Peyer's patch (tissue), 4 donors: ENCODE measurements at regions not wholly inside any gene's neighbourhood (a gene's known extent, or its start where the extent isn't known, plus 50 kb on each side); places are given as distances from the start of the nearest gene placed in this dataset.

Source experiments
- POLR2A ChIP-seq, 2 donors: fragments of 450-650 bp; IDR thresholded peaks; one replicate each; pipeline ENCODE4 v1.5.1; 2017; ENCODE audit warnings: antibody characterized with exemption in 2 of 2, mild to moderate bottlenecking in 2 of 2, moderate library complexity in 2 of 2
- TF ChIP-seq, protein P1 (sequence below), 6 experiments: fragments of 450-650 bp in 4 of 6; fragments of 200-600 bp in 2 of 6; sonication (generic) in 1 of 6; IDR thresholded peaks; one replicate each; pipeline ENCODE4 v1.5.1; 2017 to 2019; ENCODE audit warnings: antibody characterized with exemption in 6 of 6, mild to moderate bottlenecking in 3 of 6, moderate library complexity in 1 of 6

DNA sequence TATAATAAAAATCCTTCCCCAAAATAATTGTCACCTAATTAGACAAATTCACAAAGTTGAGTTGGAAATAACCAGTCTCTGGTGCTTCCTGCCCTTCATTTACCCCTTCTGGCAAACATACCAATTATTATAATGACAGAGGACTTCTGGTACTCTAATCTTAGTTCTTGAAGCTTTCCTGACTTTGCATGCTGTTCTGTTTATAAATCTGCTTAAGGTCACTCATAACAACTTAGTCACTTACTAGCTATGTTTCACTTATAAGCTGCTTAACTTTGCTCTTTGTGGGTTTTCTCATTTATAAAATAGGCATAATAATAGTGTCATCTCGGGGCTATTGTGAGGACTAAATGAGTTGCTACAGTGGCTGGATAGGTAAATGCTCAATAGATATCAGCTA, 446.5 kb downstream of the EFNA5 start:
- TF ChIP-seq, protein P1, sequence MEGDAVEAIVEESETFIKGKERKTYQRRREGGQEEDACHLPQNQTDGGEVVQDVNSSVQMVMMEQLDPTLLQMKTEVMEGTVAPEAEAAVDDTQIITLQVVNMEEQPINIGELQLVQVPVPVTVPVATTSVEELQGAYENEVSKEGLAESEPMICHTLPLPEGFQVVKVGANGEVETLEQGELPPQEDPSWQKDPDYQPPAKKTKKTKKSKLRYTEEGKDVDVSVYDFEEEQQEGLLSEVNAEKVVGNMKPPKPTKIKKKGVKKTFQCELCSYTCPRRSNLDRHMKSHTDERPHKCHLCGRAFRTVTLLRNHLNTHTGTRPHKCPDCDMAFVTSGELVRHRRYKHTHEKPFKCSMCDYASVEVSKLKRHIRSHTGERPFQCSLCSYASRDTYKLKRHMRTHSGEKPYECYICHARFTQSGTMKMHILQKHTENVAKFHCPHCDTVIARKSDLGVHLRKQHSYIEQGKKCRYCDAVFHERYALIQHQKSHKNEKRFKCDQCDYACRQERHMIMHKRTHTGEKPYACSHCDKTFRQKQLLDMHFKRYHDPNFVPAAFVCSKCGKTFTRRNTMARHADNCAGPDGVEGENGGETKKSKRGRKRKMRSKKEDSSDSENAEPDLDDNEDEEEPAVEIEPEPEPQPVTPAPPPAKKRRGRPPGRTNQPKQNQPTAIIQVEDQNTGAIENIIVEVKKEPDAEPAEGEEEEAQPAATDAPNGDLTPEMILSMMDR (IDR thresholded peaks at IDR 0.05), result no peak
- no peak for TF ChIP-seq POLR2A (IDR thresholded peaks at IDR 0.05)
